Fibroblast of lung (primary cell): ENCODE measurements at regions not wholly inside any gene's neighbourhood (a gene's known extent, or its start where the extent isn't known, plus 50 kb on each side); places are given as distances from the start of the nearest gene placed in this dataset.

Experiments
- DNase-seq, 2 donors: peaks; one replicate each; pipeline versions ENCODE4 v3.0.0 to v3.0.0-alpha.2; 2010; ENCODE audit warnings: low read depth in 2 of 2
- H2AFZ ChIP-seq: 2 replicates; pipeline ENCODE4 v1.5.1; 2012; ENCODE audit warnings: low read length, control low read depth, inconsistent platforms
- H3K27ac ChIP-seq: 2 replicates; pipeline ENCODE4 v1.5.1; 2011; ENCODE audit warnings: low read length, control low read depth; ENCODE audit not compliant: insufficient read depth
- H3K27me3 ChIP-seq: 2 replicates; pipeline ENCODE4 v1.5.1; 2011; ENCODE audit warnings: mild to moderate bottlenecking, low read length; ENCODE audit not compliant: control insufficient read depth, insufficient read depth
- H3K36me3 ChIP-seq: 2 replicates; pipeline ENCODE4 v1.5.1; 2011; ENCODE audit warnings: low read length; ENCODE audit not compliant: control insufficient read depth, insufficient read depth
- H3K4me1 ChIP-seq: 2 replicates; pipeline ENCODE4 v1.5.1; 2011; ENCODE audit warnings: low read length; ENCODE audit not compliant: control insufficient read depth, insufficient read depth; ENCODE audit errors: extremely low read depth
- H3K4me2 ChIP-seq: 2 replicates; pipeline ENCODE4 v1.5.1; 2011; ENCODE audit warnings: low read length, control low read depth; ENCODE audit not compliant: insufficient read depth; ENCODE audit errors: extremely low read depth
- H3K4me3 ChIP-seq, 4 experiments: fragments of 200-600 bp in 1 of 4; sonication (generic) in 1 of 4; replicated peaks in 1 of 4; 2 replicates each; pipeline ENCODE4 v1.5.1; 2011 to 2016; ENCODE audit warnings: low read length in 4 of 4, low read depth in 3 of 4, mild to moderate bottlenecking in 3 of 4, control low read depth in 2 of 4, inconsistent platforms in 1 of 4, mixed read lengths in 1 of 4; ENCODE audit not compliant: insufficient read depth in 1 of 4; ENCODE audit errors: control extremely low read depth in 1 of 4
- H3K79me2 ChIP-seq: 2 replicates; pipeline ENCODE4 v1.5.1; 2012; ENCODE audit warnings: mild to moderate bottlenecking, low read length, inconsistent platforms; ENCODE audit not compliant: control insufficient read depth, insufficient read depth
- H3K9ac ChIP-seq: 2 replicates; pipeline ENCODE4 v1.5.1; 2011; ENCODE audit warnings: mild to moderate bottlenecking, low read length, control low read depth; ENCODE audit not compliant: insufficient read depth
- H3K9me3 ChIP-seq: 2 replicates; pipeline ENCODE4 v1.5.1; 2012; ENCODE audit warnings: low read depth, low read length; ENCODE audit not compliant: control insufficient read depth, insufficient read depth
- H4K20me1 ChIP-seq: 2 replicates; pipeline ENCODE4 v1.5.1; 2011; ENCODE audit warnings: low read length; ENCODE audit not compliant: control insufficient read depth, insufficient read depth; ENCODE audit errors: extremely low read depth
- CTCF ChIP-seq, 2 donors: IDR thresholded peaks in 1 of 2; conservative IDR thresholded peaks in 1 of 2; 1 replicate in 1 of 2; 2 replicates in 1 of 2; pipeline ENCODE4 v1.5.1; 2011 to 2012; ENCODE audit warnings: low read length in 2 of 2, control low read depth in 1 of 2, inconsistent platforms in 1 of 2, low read depth in 1 of 2, mild to moderate bottlenecking in 1 of 2
- EZH2 ChIP-seq: IDR thresholded peaks from 2 replicates; pipeline ENCODE4 v1.5.1; 2012; ENCODE audit warnings: low read length, control low read depth, mild to moderate bottlenecking; ENCODE audit errors: missing control alignments

- Histone ChIP-seq H3K27ac (no peak overlapping the region), H3K36me3 (no peaks in the 10 kb centered on the region), H3K4me3 (no peak overlapping the region), H3K9ac (no peak overlapping the region), H4K20me1 (no peaks in the 10 kb centered on the region), H3K4me1 (no peaks in the 10 kb centered on the region), H3K4me2 (no peak overlapping the region), H2AFZ (no peak overlapping the region), H3K79me2 (no peaks in the 10 kb centered on the region), H3K27me3 (no peaks in the 10 kb centered on the region), H3K9me3 (no peaks in the 10 kb centered on the region)
- no peak for DNase-seq
- TF ChIP-seq EZH2 (no peak), CTCF (conservative IDR thresholded peaks at IDR 0.05 in 1 of 2, IDR thresholded peaks at IDR 0.05 in 1 of 2; ENCODE audit: low read depth in 1 of 2, low read length in 2 of 2) (no peak)
Observed at GRCh38 chr6:145367149-145367548, 368.2 kb downstream of the EPM2A start.

- Histone ChIP-seq H3K79me2 (no peaks in the 10 kb centered on the region), H3K4me2 (no peak overlapping the region), H3K27ac (no peak overlapping the region), H3K9me3 (no peaks in the 10 kb centered on the region), H3K27me3 (no peaks in the 10 kb centered on the region), H4K20me1 (no peaks in the 10 kb centered on the region), H2AFZ (no peak overlapping the region), H3K4me3 (no peak overlapping the region), H3K4me1 (no peaks in the 10 kb centered on the region), H3K9ac (no peak overlapping the region), H3K36me3 (no peaks in the 10 kb centered on the region)
- DNase-seq, result peak in 1 of 2 donors; percentile 59
- TF ChIP-seq CTCF (conservative IDR thresholded peaks at IDR 0.05 in 1 of 2, IDR thresholded peaks at IDR 0.05 in 1 of 2; ENCODE audit: low read depth in 1 of 2, low read length in 2 of 2) (no peak), EZH2 (no peak)
Observed at GRCh38 chr6:145368075-145368474, 367.2 kb downstream of the EPM2A start.

- Histone ChIP-seq H3K9ac (no peak overlapping the region), H3K9me3 (no peaks in the 10 kb centered on the region), H4K20me1 (no peaks in the 10 kb centered on the region), H3K79me2 (no peaks in the 10 kb centered on the region), H3K4me3 (no peak overlapping the region), H2AFZ (no peak overlapping the region), H3K27me3 (no peaks in the 10 kb centered on the region), H3K36me3 (no peaks in the 10 kb centered on the region), H3K4me2 (no peak overlapping the region), H3K27ac (no peak overlapping the region), H3K4me1 (no peaks in the 10 kb centered on the region)
- DNase-seq, result no peak
- no peak for TF ChIP-seq EZH2
- TF ChIP-seq CTCF (conservative IDR thresholded peaks at IDR 0.05 in 1 of 2, IDR thresholded peaks at IDR 0.05 in 1 of 2; ENCODE audit: low read depth in 1 of 2, low read length in 2 of 2), result no peak
Observed at GRCh38 chr6:145370559-145370958, 364.8 kb downstream of the EPM2A start.
